ENCODE measurements at regions not wholly inside any gene's neighbourhood (a gene's known extent, or its start where the extent isn't known, plus 50 kb on each side); places are given as distances from the start of the nearest gene placed in this dataset.

GRCh38 chr1:18536915-18537314 is 56.2 kb downstream of the KLHDC7A start:
- no peak for TF ChIP-seq CTCF (IDR thresholded peaks at IDR 0.05 in 2 of 3, conservative IDR thresholded peaks at IDR 0.05 in 1 of 3; ENCODE audit: borderline replicate concordance in 1 of 3, insufficient read depth in 1 of 3, low read depth in 2 of 3, low read length in 2 of 3)
- TF ChIP-seq EZH2 (IDR thresholded peaks at IDR 0.05): no peak

All from HCT116 (cell line).